Gastroesophageal sphincter (tissue), 3 donors: ENCODE measurements at regions not wholly inside any gene's neighbourhood (a gene's known extent, or its start where the extent isn't known, plus 50 kb on each side); places are given as distances from the start of the nearest gene placed in this dataset.

ENCODE experiments used
- EP300 ChIP-seq: sonication (generic); formaldehyde crosslinking; IDR thresholded peaks from one replicate; pipeline ENCODE4 v1.6.1; 2017; ENCODE audit warnings: antibody characterized with exemption, mild to moderate bottlenecking
- POLR2A ChIP-seq, 2 donors: fragments of 450-650 bp; IDR thresholded peaks; one replicate each; pipeline ENCODE4 v1.6.1; 2017; ENCODE audit warnings: antibody characterized with exemption in 2 of 2, mild to moderate bottlenecking in 2 of 2, moderate library complexity in 1 of 2
- POLR2AphosphoS5 ChIP-seq: sonication (generic); formaldehyde crosslinking; IDR thresholded peaks from one replicate; pipeline ENCODE4 v1.6.1; 2017; ENCODE audit warnings: antibody characterized with exemption
- TF ChIP-seq, protein P1 (sequence below), 4 experiments: fragments of 200-600 bp in 2 of 4; fragments of 450-650 bp in 2 of 4; sonication (generic) in 1 of 4; IDR thresholded peaks; one replicate each; pipeline ENCODE4 v1.5.1; 2017 to 2019; ENCODE audit warnings: antibody characterized with exemption in 4 of 4, mild to moderate bottlenecking in 2 of 4, moderate library complexity in 2 of 4

- no peak for TF ChIP-seq EP300
- TF ChIP-seq POLR2A (IDR thresholded peaks at IDR 0.05) = no peak
- TF ChIP-seq, protein P1, sequence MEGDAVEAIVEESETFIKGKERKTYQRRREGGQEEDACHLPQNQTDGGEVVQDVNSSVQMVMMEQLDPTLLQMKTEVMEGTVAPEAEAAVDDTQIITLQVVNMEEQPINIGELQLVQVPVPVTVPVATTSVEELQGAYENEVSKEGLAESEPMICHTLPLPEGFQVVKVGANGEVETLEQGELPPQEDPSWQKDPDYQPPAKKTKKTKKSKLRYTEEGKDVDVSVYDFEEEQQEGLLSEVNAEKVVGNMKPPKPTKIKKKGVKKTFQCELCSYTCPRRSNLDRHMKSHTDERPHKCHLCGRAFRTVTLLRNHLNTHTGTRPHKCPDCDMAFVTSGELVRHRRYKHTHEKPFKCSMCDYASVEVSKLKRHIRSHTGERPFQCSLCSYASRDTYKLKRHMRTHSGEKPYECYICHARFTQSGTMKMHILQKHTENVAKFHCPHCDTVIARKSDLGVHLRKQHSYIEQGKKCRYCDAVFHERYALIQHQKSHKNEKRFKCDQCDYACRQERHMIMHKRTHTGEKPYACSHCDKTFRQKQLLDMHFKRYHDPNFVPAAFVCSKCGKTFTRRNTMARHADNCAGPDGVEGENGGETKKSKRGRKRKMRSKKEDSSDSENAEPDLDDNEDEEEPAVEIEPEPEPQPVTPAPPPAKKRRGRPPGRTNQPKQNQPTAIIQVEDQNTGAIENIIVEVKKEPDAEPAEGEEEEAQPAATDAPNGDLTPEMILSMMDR (IDR thresholded peaks at IDR 0.05) = no peak
- TF ChIP-seq POLR2AphosphoS5 = no peak
Observed at GRCh38 chr11:128219731-128220120, 367.6 kb downstream of the ETS1 start.
